ENCODE measurements at regions not wholly inside any gene's neighbourhood (a gene's known extent, or its start where the extent isn't known, plus 50 kb on each side); places are given as distances from the start of the nearest gene placed in this dataset.

- no CpG with 5 or more reads among the region's 8 CpGs for WGBS, 2 experiments (ENCODE audit: extremely low coverage in 2 of 2, insufficient read length in 1 of 2)
- peaks cover 27% of the 10 kb centered on the region for H3K9me1 ChIP-seq (ENCODE audit: insufficient read depth, low read length)
- no peak overlapping the region for H3K27ac ChIP-seq (ENCODE audit: insufficient read depth, low read length)
- H3K27me3 ChIP-seq (ENCODE audit: control insufficient read depth, insufficient read depth, low read length) = no peaks in the 10 kb centered on the region
- peak overlapping the region in 1 of 2 experiments; percentile 10; a peak in 1 of 4 replicates for H4K8ac ChIP-seq (ENCODE audit: low read depth in 2 of 2, low read length in 2 of 2)
- H3K56ac ChIP-seq (ENCODE audit: extremely low read depth, insufficient read depth, low read length) = no peak overlapping the region
- no peak overlapping the region for H3K23ac ChIP-seq (ENCODE audit: low read depth, low read length)
- H3K9ac ChIP-seq (ENCODE audit: low read depth, low read length) = no peak overlapping the region
- dilution Hi-C loops (cut with HindIII; ENCODE audit: low sequenced_read_pairs, unreplicated experiment) = no loop called here
- H3K4me1 ChIP-seq (ENCODE audit: control insufficient read depth, insufficient read depth, low read length) = peaks cover 30% of the 10 kb centered on the region
- no peak overlapping the region; the same call in 1 of the 2 replicates for H3K14ac ChIP-seq (replicated peaks; ENCODE audit: low read depth, low read length)
- TF ChIP-seq MAZ (IDR thresholded peaks at IDR 0.05; ENCODE audit: borderline replicate concordance, low read depth, low read length) = no peak
- no peak for TF ChIP-seq NFE2L2 (IDR thresholded peaks at IDR 0.05; ENCODE audit: low read depth, low read length)
- TF ChIP-seq RFX5 (IDR thresholded peaks at IDR 0.05; ENCODE audit: low read depth, low read length) = no peak
- no peak for TF ChIP-seq BHLHE40 (IDR thresholded peaks at IDR 0.05; ENCODE audit: low read depth, low read length)
- no peaks in the 10 kb centered on the region for H4K20me1 ChIP-seq (ENCODE audit: insufficient read depth, low read length)
- no peak overlapping the region for H3K4me3 ChIP-seq (ENCODE audit: insufficient read depth, low read depth, low read length)
- H4K5ac ChIP-seq (ENCODE audit: low read depth, low read length) = no peak overlapping the region; the same call in 1 of the 2 replicates
- peak overlapping the region; percentile 40 for H2AK5ac ChIP-seq (ENCODE audit: low read depth, low read length)
- intact Hi-C loops (cut with micrococcal nuclease) = loop anchor here (5.0 to 10.0 kb wide), 3 partner anchors 128 to 400 kb away; no protein-coding TSS in a partner anchor
- H2BK20ac ChIP-seq (ENCODE audit: low read depth, low read length) = peak overlapping the region; percentile 78
- POLR2A ChIA-PET (ENCODE audit: unreplicated experiment) = no interaction called here
- no peaks in the 10 kb centered on the region for H3K36me3 ChIP-seq (ENCODE audit: control insufficient read depth, insufficient read depth, low read length)
- H3K4me2 ChIP-seq (ENCODE audit: low read depth, low read length) = no peak overlapping the region
- no TSS peak for BruUV-seq (replicated peaks)
- no peak overlapping the region for H2BK5ac ChIP-seq (ENCODE audit: low read depth, low read length, poor library complexity, severe bottlenecking)
- in situ Hi-C loops (cut with MboI; ENCODE audit: low sequenced_read_pairs) = no loop called here
- ATAC-seq (ENCODE audit: low read depth) = no peak
- peak overlapping the region; percentile 49; the same call in 2 of the 3 replicates for H2BK15ac ChIP-seq (ENCODE audit: low read depth, low read length)
- no peaks in the 10 kb centered on the region for H3K79me1 ChIP-seq (ENCODE audit: low read depth in 1 of 2, low read length in 2 of 2)
- H2AFZ ChIP-seq (replicated peaks; ENCODE audit: low read length, poor library complexity) = no peak overlapping the region
- no peaks in the 10 kb centered on the region for H3K9me3 ChIP-seq (ENCODE audit: control insufficient read depth, insufficient read depth, low read length)
- CTCF ChIA-PET = interaction anchor here (0.6 to 0.7 kb wide), 2 partner anchors 21 to 109 kb away, joined by 3 read pairs; no protein-coding TSS in a partner anchor
- DNase-seq = no peak
- peak overlapping the region; percentile 14 for H3K4ac ChIP-seq (ENCODE audit: low read depth, low read length)
- H4K91ac ChIP-seq (ENCODE audit: insufficient read depth, low read depth, low read length) = peak overlapping the region; percentile 65
- no peak overlapping the region for H2AK9ac ChIP-seq (replicated peaks; ENCODE audit: low read depth, low read length, poor library complexity)
- peak overlapping the region; percentile 97 for H2BK120ac ChIP-seq (ENCODE audit: low read depth, low read length)
- no peak overlapping the region; the same call in 1 of the 2 replicates for H3K18ac ChIP-seq (ENCODE audit: low read depth, low read length)
These were observed 211.7 kb upstream of the CDH5 start for GRCh38 chr16:66154801-66155200.
